Endothelial cell of umbilical vein (primary cell): ENCODE measurements at regions not wholly inside any gene's neighbourhood (a gene's known extent, or its start where the extent isn't known, plus 50 kb on each side); places are given as distances from the start of the nearest gene placed in this dataset.

ENCODE experiments used
- BruUV-seq: library from RNA; stranded (reverse); fragments of 400-500 nt; replicated peaks from 2 replicates; lab custom pipeline; 2021; lab: Mats Ljungman, UMichigan
- CTCF ChIA-PET: fragments of 300-600, 350-600 bp; sonication (Branson Sonifier 250); formaldehyde crosslinking; loops from one replicate; lab custom pipeline; 2021; ENCODE audit warnings: antibody characterized with exemption, inconsistent platforms; lab: Charles Lee
- POLR2A ChIA-PET: fragments of 300-600, 350-600 bp; sonication (Branson Sonifier 250); formaldehyde crosslinking; loops from one replicate; lab custom pipeline; 2021; ENCODE audit warnings: antibody characterized with exemption, inconsistent platforms; lab: Charles Lee
- DNase-seq: peaks from one replicate; pipeline ENCODE4 v3.0.0-alpha.2; 2011; ENCODE audit warnings: low read depth, low spot score
- FAIRE-seq: peaks from 2 replicates; lab custom pipeline; 2011; peaks lifted over from hg19 to GRCh38; lab: Jason Lieb, UNC
- H2AFZ ChIP-seq: 2 replicates; pipeline ENCODE4 v1.6.0; 2012; ENCODE audit warnings: low read depth, low read length, control low read depth, inconsistent platforms
- H3K27ac ChIP-seq: 2 replicates; pipeline ENCODE4 v1.5.1; 2011; ENCODE audit warnings: low read depth, mild to moderate bottlenecking, control low read depth, low read length, moderate library complexity; ENCODE audit not compliant: insufficient read depth
- H3K27me3 ChIP-seq, 2 experiments: 2 replicates each; pipeline versions ENCODE4 v1.6.0 to v1.6.1; 2011; ENCODE audit warnings: low read length in 2 of 2, mixed read lengths in 1 of 2; ENCODE audit not compliant: control insufficient read depth in 2 of 2, insufficient read depth in 2 of 2
- H3K36me3 ChIP-seq, 2 experiments: 2 replicates in 1 of 2; 3 replicates in 1 of 2; pipeline ENCODE4 v1.5.1; 2011; ENCODE audit warnings: low read length in 2 of 2, mild to moderate bottlenecking in 1 of 2, moderate library complexity in 1 of 2; ENCODE audit not compliant: control insufficient read depth in 2 of 2, insufficient read depth in 2 of 2; ENCODE audit errors: extremely low read depth in 1 of 2
- H3K4me1 ChIP-seq: 3 replicates; pipeline ENCODE4 v1.5.1; 2011; ENCODE audit warnings: mild to moderate bottlenecking, low read length; ENCODE audit not compliant: control insufficient read depth, insufficient read depth; ENCODE audit errors: extremely low read depth
- H3K4me2 ChIP-seq: 2 replicates; pipeline ENCODE4 v1.6.1; 2011; ENCODE audit warnings: low read length, control low read depth, mixed read lengths; ENCODE audit not compliant: insufficient read depth
- H3K4me3 ChIP-seq, 3 experiments: fragments of 200-600 bp in 1 of 3; sonication (generic), shearing (Covaris generic) in 1 of 3; replicated peaks in 1 of 3; 2 replicates each; pipeline ENCODE4 v1.5.1; 2011 to 2016; ENCODE audit warnings: control low read depth in 3 of 3, low read length in 3 of 3, mild to moderate bottlenecking in 2 of 3, inconsistent platforms in 1 of 3, low read depth in 1 of 3, moderate library complexity in 1 of 3; ENCODE audit not compliant: insufficient read depth in 1 of 3
- H3K79me2 ChIP-seq: 2 replicates; pipeline ENCODE4 v1.6.0; 2012; ENCODE audit warnings: low read length, inconsistent platforms; ENCODE audit not compliant: control insufficient read depth, insufficient read depth
- H3K9ac ChIP-seq: replicated peaks from 2 replicates; pipeline ENCODE3; 2011; ENCODE audit warnings: low read length, control low read depth; ENCODE audit not compliant: insufficient read depth; ENCODE audit errors: extremely low read depth
- H3K9me1 ChIP-seq: replicated peaks from 3 replicates; pipeline ENCODE4 v1.6.0; 2011; ENCODE audit warnings: mild to moderate bottlenecking, low read length; ENCODE audit not compliant: control insufficient read depth, insufficient read depth; ENCODE audit errors: extremely low read depth
- H3K9me3 ChIP-seq: replicated peaks from 2 replicates; pipeline ENCODE4 v1.5.1; 2012; ENCODE audit warnings: low read length, inconsistent platforms; ENCODE audit not compliant: control insufficient read depth, insufficient read depth
- H4K20me1 ChIP-seq: replicated peaks from 2 replicates; pipeline ENCODE3; 2011; ENCODE audit warnings: mild to moderate bottlenecking, low read length; ENCODE audit not compliant: control insufficient read depth, insufficient read depth; ENCODE audit errors: extremely low read depth
- EZH2 ChIP-seq: IDR thresholded peaks from 2 replicates; pipeline ENCODE4 v1.6.1; 2012; ENCODE audit warnings: borderline replicate concordance, low read depth, mild to moderate bottlenecking, moderate library complexity, low read length, inconsistent platforms; ENCODE audit not compliant: severe bottlenecking
- JUN ChIP-seq: IDR thresholded peaks from 2 replicates; pipeline ENCODE4 v1.6.1; 2011; ENCODE audit warnings: borderline replicate concordance, low read depth; ENCODE audit not compliant: insufficient read length, insufficient read depth
- MYC ChIP-seq: IDR thresholded peaks from one replicate; pipeline ENCODE4 v1.6.1; 2011; ENCODE audit warnings: mild to moderate bottlenecking, low read depth, low read length
- POLR2AphosphoS5 ChIP-seq: IDR thresholded peaks from 2 replicates; pipeline ENCODE4 v1.6.1; 2012; ENCODE audit warnings: low read depth, mild to moderate bottlenecking, control low read depth, low read length, moderate library complexity; ENCODE audit not compliant: insufficient read depth
- dilution Hi-C: fragments of 300-500 bp; cut with MboI; formaldehyde crosslinking; loops from one replicate; pipeline ENCODE4 v1.15.0; 2019; ENCODE audit warnings: low sequenced_read_pairs; ENCODE audit not compliant: extremely low pct_ligation_motif_present
- intact Hi-C: fragments of 100-400 bp; cut with micrococcal nuclease; formaldehyde crosslinking; loops from one replicate; pipeline ENCODE4 v1.10.0; 2022
- TF ChIP-seq, protein P1 (sequence below), 2 donors: IDR thresholded peaks; 1 replicate in 1 of 2; 2 replicates in 1 of 2; pipeline ENCODE4 v1.5.1; 2011; ENCODE audit warnings: low read length in 2 of 2, mild to moderate bottlenecking in 2 of 2, moderate library complexity in 2 of 2, control low read depth in 1 of 2, inconsistent platforms in 1 of 2, low read depth in 1 of 2; ENCODE audit not compliant: insufficient read depth in 1 of 2; ENCODE audit errors: extremely low read depth in 1 of 2

DNA sequence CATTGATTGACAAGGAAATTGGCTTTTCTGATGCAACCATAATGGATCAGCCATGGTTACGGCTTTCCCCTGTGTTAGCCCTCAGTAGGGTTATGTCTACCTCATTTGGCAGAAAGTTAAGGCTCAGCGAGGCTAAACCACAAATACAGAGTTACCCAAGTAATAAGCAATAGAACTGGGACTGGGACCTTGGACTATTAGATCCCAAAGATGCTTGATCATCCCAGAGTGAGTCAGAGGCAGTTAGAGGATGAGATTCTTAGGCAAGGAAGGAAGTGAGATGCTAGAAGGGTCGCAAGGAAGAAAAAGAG is 401.4 kb downstream of the TNS3 start:
- Histone ChIP-seq H4K20me1 (no peaks in the 10 kb centered on the region), H3K79me2 (no peaks in the 10 kb centered on the region), H3K27me3 (no peaks in the 10 kb centered on the region), H3K4me3 (no peak overlapping the region), H3K9ac (no peak overlapping the region), H3K9me3 (no peaks in the 10 kb centered on the region), H3K27ac (no peak overlapping the region), H3K9me1 (no peaks in the 10 kb centered on the region), H3K4me2 (no peak overlapping the region), H2AFZ (no peak overlapping the region), H3K36me3 (no peaks in the 10 kb centered on the region), H3K4me1 (no peaks in the 10 kb centered on the region)
- DNase-seq: no peak
- intact Hi-C loops (loop anchor here (1.0 to 2.0 kb wide), 4 partner anchors 828 to 1289 kb away; no protein-coding TSS in a partner anchor), dilution Hi-C loops (no loop called here)
- BruUV-seq: no TSS peak
- FAIRE-seq: no peak
- POLR2A ChIA-PET: no interaction called here
- TF ChIP-seq POLR2AphosphoS5 (no peak), MYC (no peak), JUN (no peak), EZH2 (no peak)
- TF ChIP-seq, protein P1, sequence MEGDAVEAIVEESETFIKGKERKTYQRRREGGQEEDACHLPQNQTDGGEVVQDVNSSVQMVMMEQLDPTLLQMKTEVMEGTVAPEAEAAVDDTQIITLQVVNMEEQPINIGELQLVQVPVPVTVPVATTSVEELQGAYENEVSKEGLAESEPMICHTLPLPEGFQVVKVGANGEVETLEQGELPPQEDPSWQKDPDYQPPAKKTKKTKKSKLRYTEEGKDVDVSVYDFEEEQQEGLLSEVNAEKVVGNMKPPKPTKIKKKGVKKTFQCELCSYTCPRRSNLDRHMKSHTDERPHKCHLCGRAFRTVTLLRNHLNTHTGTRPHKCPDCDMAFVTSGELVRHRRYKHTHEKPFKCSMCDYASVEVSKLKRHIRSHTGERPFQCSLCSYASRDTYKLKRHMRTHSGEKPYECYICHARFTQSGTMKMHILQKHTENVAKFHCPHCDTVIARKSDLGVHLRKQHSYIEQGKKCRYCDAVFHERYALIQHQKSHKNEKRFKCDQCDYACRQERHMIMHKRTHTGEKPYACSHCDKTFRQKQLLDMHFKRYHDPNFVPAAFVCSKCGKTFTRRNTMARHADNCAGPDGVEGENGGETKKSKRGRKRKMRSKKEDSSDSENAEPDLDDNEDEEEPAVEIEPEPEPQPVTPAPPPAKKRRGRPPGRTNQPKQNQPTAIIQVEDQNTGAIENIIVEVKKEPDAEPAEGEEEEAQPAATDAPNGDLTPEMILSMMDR (IDR thresholded peaks at IDR 0.05; ENCODE audit: extremely low read depth in 1 of 2, insufficient read depth in 1 of 2, low read depth in 1 of 2, low read length in 2 of 2): no peak
- CTCF ChIA-PET: interaction anchor here (1.0 to 10.5 kb wide), 6 partner anchors 8 to 1317 kb away, joined by 3 to 149 read pairs (median 6); partner anchors contain the start of gene IGFBP3
